8988T (cell line): ENCODE measurements at regions not wholly inside any gene's neighbourhood (a gene's known extent, or its start where the extent isn't known, plus 50 kb on each side); places are given as distances from the start of the nearest gene placed in this dataset.
"Not testable (repeated sequence)": the region's sequence is repeated elsewhere in the genome, so short reads cannot be mapped to it uniquely, and the experiment has no call there.

Source experiments
- DNase-seq: peaks from one replicate; pipeline ENCODE4 v3.0.0; 2011

GRCh38 chr12:68479896-68480291 is 130.8 kb upstream of the RAP1B start:
- no peak for DNase-seq

GRCh38 chr12:68480526-68480925 is 130.2 kb upstream of the RAP1B start:
- DNase-seq, result no peak

- DNase-seq, result no peak
Measured at GRCh38 chr12:68481181-68481941, 129.3 kb upstream of the RAP1B start.

- no peak for DNase-seq
Measured at GRCh38 chr12:68482014-68482413, 128.7 kb upstream of the RAP1B start.

GRCh38 chr12:68482660-68483059 is 128.0 kb upstream of the RAP1B start:
- no peak for DNase-seq

GRCh38 chr12:68483592-68484383 is 126.9 kb upstream of the RAP1B start:
- DNase-seq, result no peak

GRCh38 chr12:68484578-68484977 is 126.1 kb upstream of the RAP1B start:
- not testable (repeated sequence) for DNase-seq

GRCh38 chr12:68486449-68486848 is 124.2 kb upstream of the RAP1B start:
- not testable (repeated sequence) for DNase-seq

- DNase-seq, result no peak
Measured at GRCh38 chr12:68487721-68488309, 122.9 kb upstream of the RAP1B start.

- DNase-seq, result no peak
Measured at GRCh38 chr12:68489273-68489672, 121.4 kb upstream of the RAP1B start.

- no peak for DNase-seq
Measured at GRCh38 chr12:68490476-68490875, 120.2 kb upstream of the RAP1B start.

- no peak for DNase-seq
Measured at GRCh38 chr12:68491204-68491960, 119.3 kb upstream of the RAP1B start.

GRCh38 chr12:68495336-68496070 is 115.2 kb upstream of the RAP1B start:
- DNase-seq, result no peak

- DNase-seq, result no peak
Measured at GRCh38 chr12:68497107-68497506, 113.6 kb upstream of the RAP1B start.

GRCh38 chr12:68497702-68498101 is 113.0 kb upstream of the RAP1B start:
- DNase-seq, result no peak

GRCh38 chr12:68498736-68499135 is 112.0 kb upstream of the RAP1B start:
- DNase-seq, result no peak

GRCh38 chr12:68499616-68500015 is 111.1 kb upstream of the RAP1B start:
- DNase-seq, result no peak

- DNase-seq, result no peak
Measured at GRCh38 chr12:68501226-68501625, 109.5 kb upstream of the RAP1B start.

- no peak for DNase-seq
Measured at GRCh38 chr12:68505970-68506369, 104.7 kb upstream of the RAP1B start.

GRCh38 chr12:68506619-68507018 is 104.1 kb upstream of the RAP1B start:
- no peak for DNase-seq

- no peak for DNase-seq
Measured at GRCh38 chr12:68507657-68508056, 103.0 kb upstream of the RAP1B start.

- DNase-seq, result no peak
Measured at GRCh38 chr12:68508576-68508975, 102.1 kb upstream of the RAP1B start.
